ACC112 (cell line): ENCODE measurements at regions not wholly inside any gene's neighbourhood (a gene's known extent, or its start where the extent isn't known, plus 50 kb on each side); places are given as distances from the start of the nearest gene placed in this dataset.

Experiments
- H2AFZ ChIP-seq: fragments of 200-600 bp; sonication (generic); one replicate; pipeline ENCODE4 v1.6.0; 2017; ENCODE audit warnings: antibody characterized with exemption, low read length; ENCODE audit not compliant: unreplicated experiment
- H3K27ac ChIP-seq: fragments of 200-600 bp; sonication (generic); 2 replicates; pipeline ENCODE4 v1.5.1; 2014; ENCODE audit warnings: low read depth, mild to moderate bottlenecking, antibody characterized with exemption, low read length, moderate library complexity
- H3K27me3 ChIP-seq: fragments of 200-600 bp; sonication (generic); 2 replicates; pipeline ENCODE4 v1.6.1; 2014; ENCODE audit warnings: mild to moderate bottlenecking, antibody characterized with exemption, low read length, moderate library complexity, mixed read lengths; ENCODE audit not compliant: insufficient read depth
- H3K36me3 ChIP-seq: fragments of 200-600 bp; sonication (generic); 2 replicates; pipeline ENCODE4 v1.6.1; 2016; ENCODE audit warnings: mild to moderate bottlenecking, antibody characterized with exemption, low read length, moderate library complexity, mixed read lengths; ENCODE audit not compliant: insufficient read depth
- H3K4me1 ChIP-seq: fragments of 200-600 bp; sonication (generic); one replicate; pipeline ENCODE4 v1.6.1; 2016; ENCODE audit warnings: low read length, mixed read lengths; ENCODE audit not compliant: insufficient read depth, unreplicated experiment, control insufficient read depth
- H3K4me3 ChIP-seq: fragments of 200-600 bp; sonication (generic); 2 replicates; pipeline ENCODE4 v1.5.1; 2014; ENCODE audit warnings: mild to moderate bottlenecking, low read depth, low read length
- H3K79me2 ChIP-seq: fragments of 200-600 bp; sonication (generic); one replicate; pipeline ENCODE4 v1.6.0; 2016; ENCODE audit warnings: low read length; ENCODE audit not compliant: control insufficient read depth, unreplicated experiment, insufficient read depth

DNA sequence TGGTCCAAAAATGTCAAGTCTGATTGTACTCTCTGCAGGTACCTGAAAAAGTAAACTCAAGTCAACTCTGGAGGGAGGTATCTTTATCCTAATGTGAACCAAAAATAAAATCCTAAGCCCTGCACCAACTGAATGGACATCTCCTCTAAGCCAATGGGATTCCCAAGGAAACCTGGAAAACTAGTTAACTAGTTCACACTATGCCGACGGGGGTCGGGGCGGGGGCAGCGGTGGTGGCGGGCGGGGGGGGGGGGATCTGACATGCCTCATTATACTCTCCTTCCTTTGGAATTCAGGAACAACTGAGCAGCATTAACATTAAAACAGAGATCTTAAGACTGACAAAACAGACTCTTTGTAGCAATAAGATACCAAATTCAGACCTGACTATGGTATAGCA lies 452.6 kb upstream of the CAMK1G start:
- H3K27me3 ChIP-seq: no peaks in the 10 kb centered on the region
- H3K79me2 ChIP-seq: no peaks in the 10 kb centered on the region
- no peak overlapping the region for H3K4me3 ChIP-seq
- H3K4me1 ChIP-seq: no peaks in the 10 kb centered on the region
- H3K36me3 ChIP-seq: no peaks in the 10 kb centered on the region
- no peak overlapping the region for H2AFZ ChIP-seq
- no peak overlapping the region for H3K27ac ChIP-seq

DNA sequence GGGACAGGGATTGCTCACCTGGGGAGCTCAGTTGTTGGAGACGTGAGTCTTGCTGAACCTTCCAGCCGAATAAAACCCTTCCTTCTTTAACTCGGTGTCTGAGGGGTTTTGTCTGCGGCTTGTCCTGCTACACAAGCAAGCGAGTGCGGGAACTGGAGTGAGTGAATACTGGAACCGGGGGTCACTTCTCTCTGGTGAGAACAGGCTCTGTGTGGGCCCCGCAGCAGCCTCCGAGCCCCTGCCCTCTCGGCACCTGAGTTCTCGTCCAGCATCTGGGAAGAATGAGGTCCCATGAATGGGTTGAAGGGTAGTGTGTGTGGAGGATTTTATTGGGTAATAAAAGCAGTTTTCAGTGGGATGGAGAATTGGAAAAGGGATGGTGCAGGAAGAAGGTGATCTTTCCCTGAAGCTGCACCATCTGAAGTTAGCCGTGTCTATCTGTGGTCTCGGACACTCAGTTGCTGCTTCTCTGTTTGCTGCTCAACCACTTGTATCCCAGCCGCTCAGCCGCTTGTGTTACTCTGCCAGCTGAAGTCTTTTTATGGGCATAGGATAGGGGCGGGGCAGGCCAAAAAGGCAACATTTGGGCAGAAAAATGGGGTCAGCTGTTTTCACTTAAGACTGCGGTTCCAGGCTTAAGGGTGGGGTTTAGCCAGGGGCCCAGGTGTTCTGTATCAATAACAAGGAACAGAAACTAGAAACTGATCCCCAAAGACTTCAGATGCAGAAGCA lies 450.6 kb upstream of the CAMK1G start:
- no peak overlapping the region for H3K4me3 ChIP-seq
- no peak overlapping the region for H3K27ac ChIP-seq
- H3K36me3 ChIP-seq: no peaks in the 10 kb centered on the region
- H3K79me2 ChIP-seq: no peaks in the 10 kb centered on the region
- H2AFZ ChIP-seq: no peak overlapping the region
- H3K4me1 ChIP-seq: no peaks in the 10 kb centered on the region
- no peaks in the 10 kb centered on the region for H3K27me3 ChIP-seq

DNA sequence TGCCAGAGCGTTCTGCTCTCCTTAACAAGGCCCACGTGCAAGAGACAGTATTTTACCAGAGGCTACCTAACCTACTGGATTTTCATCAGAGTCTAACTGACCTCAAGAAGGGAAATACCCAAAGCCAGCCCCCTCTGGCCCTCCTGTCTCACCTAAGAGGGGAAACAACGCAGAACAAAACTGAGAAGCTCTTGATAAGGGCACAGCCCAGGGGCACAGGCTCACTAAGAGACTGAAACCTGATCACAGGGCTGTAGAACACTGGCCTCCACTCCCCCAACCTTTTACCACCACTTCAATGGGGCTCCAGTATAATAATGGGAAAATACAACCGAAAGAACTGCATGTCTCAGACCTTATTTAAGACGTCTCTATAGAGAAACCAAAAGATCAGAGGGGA lies 449.5 kb upstream of the CAMK1G start:
- Histone ChIP-seq H3K27ac (no peak overlapping the region), H3K27me3 (no peaks in the 10 kb centered on the region), H2AFZ (no peak overlapping the region), H3K4me3 (no peak overlapping the region), H3K79me2 (no peaks in the 10 kb centered on the region), H3K4me1 (no peaks in the 10 kb centered on the region), H3K36me3 (no peaks in the 10 kb centered on the region)

DNA sequence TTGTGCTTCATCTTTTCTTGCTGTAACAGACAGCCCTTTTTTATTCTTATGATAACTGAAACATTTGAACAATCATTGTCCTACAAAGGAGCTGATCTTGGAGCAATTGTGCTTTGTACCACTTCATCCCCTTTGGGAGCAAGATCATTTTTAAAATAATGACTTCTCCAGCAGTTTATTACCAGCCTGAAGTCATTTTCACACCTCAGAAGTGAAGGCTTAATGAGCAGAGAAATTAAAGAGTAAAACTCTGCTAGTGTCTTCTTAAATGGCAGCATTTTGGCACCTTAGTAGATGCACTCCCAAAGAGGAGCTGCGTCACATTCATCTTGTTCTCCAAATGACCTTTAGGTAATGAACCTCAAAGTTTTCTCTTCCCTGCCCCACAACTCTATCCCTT lies 439.6 kb upstream of the CAMK1G start:
- no peak overlapping the region for H3K4me3 ChIP-seq
- H3K27me3 ChIP-seq: no peaks in the 10 kb centered on the region
- H2AFZ ChIP-seq: no peak overlapping the region
- H3K4me1 ChIP-seq: no peaks in the 10 kb centered on the region
- no peaks in the 10 kb centered on the region for H3K36me3 ChIP-seq
- H3K79me2 ChIP-seq: no peaks in the 10 kb centered on the region
- H3K27ac ChIP-seq: no peak overlapping the region

DNA sequence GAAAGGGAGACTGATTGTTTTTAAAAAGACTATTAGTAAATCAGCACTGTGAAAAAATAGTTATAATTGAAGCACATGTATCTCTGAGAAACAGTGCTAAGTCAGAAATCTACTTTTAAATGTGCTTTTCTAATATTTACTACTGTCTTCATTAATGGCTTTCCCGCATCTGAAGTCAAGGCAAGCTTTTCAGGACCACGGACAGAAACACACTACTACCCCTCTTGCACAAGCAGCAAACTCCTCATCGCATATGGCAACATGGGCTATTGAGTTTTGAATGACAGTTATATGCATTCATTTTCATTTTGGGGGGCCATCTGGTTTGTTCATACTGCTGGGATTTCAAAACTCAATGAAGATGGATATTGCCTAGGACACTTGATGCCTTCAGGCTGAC lies 433.4 kb upstream of the CAMK1G start:
- no peaks in the 10 kb centered on the region; the same call in 1 of the 2 replicates for H3K27me3 ChIP-seq
- no peak overlapping the region for H2AFZ ChIP-seq
- H3K4me3 ChIP-seq: no peak overlapping the region

DNA sequence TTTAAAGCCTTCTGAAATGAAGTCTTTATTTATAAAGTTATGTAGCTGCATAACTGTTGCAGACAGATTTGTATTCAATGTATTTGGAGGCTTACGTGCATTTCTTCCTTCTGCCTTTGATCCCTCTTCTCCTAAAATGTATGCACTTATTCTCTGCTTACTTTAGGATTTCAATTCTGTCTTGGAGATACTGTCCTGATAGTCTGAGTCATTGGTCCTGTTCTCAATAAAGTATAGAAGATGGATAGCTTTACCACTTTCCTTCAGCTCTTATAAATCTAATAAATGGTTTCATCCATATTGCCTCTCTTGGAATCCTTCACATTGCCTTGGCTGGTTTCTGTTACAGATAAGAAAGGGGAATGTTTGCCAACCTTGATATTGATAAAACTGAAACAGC lies 430.1 kb upstream of the CAMK1G start:
- Histone ChIP-seq H3K4me3 (no peak overlapping the region), H2AFZ (no peak overlapping the region), H3K27ac (no peak overlapping the region), H3K36me3 (no peaks in the 10 kb centered on the region), H3K4me1 (no peaks in the 10 kb centered on the region), H3K27me3 (no peaks in the 10 kb centered on the region; the same call in 1 of the 2 replicates), H3K79me2 (no peaks in the 10 kb centered on the region)

More for the DNA sequence above, 433.4 kb upstream of the CAMK1G start:
- Histone ChIP-seq H3K79me2 (no peaks in the 10 kb centered on the region), H3K27ac (no peak overlapping the region), H3K4me1 (no peaks in the 10 kb centered on the region), H3K36me3 (no peaks in the 10 kb centered on the region)

DNA sequence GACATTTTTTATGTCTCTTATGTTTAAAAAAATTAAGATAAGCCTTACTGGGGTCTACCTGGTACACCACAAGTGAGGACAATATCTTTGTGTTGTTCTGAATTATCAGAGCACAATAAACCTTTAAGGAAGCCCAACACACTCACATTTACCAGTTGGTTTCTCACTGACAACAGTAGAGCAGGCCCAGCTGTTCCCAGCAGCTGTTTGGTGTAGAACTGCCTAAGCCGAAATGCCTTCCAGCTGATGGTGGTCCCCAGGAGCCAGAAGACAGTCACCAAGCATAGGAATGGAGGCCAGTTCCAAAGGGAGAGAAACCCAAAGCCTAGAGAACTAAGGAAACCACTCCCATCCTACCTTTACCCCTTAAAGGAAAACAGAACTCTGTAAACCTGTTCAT lies 428.6 kb upstream of the CAMK1G start:
- no peaks in the 10 kb centered on the region for H3K79me2 ChIP-seq
- no peaks in the 10 kb centered on the region for H3K4me1 ChIP-seq
- H2AFZ ChIP-seq: no peak overlapping the region
- H3K27ac ChIP-seq: no peak overlapping the region
- no peak overlapping the region for H3K4me3 ChIP-seq
- no peaks in the 10 kb centered on the region for H3K36me3 ChIP-seq
- H3K27me3 ChIP-seq: no peaks in the 10 kb centered on the region; the same call in 1 of the 2 replicates

DNA sequence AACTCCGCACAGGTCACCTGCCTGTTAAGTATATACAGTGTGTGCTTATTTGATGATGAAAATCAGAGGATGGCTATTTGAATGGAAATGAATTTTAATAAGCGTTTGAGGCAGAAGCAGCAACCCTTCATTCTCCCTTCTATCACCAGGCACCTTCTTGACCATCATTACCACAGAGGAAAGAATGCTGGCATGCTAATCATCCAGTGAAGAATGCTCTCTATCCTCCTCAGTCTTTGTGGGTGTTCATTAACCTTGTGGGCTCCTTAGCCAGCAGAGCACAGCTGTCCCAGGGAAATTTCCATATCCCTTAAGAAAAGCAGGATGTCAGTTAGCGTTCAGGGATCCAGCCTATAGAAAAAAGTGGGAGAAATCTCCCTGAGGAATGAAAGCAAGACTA lies 428.0 kb upstream of the CAMK1G start:
- Histone ChIP-seq H3K4me3 (peak overlapping the region; percentile 54; the same call in 1 of the 2 replicates), H3K27ac (no peak overlapping the region), H2AFZ (no peak overlapping the region)

DNA sequence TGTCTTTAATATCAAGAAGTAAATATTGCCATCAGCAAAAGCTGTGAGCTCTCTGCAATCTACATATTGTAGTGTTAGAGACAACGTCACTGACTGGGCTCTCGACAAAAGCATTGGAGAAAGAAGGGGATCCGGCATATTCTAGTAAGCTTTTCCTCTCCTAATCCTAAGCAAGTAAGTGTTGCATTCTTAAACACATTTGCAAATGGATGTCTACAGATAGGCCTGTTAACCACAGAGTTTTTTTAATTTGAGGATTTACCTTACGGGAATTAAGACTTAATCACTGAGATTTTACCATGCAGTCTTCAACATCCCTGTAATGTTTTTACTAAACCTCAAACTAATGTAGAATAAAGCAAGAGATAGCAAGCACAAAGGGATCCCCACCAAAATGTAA lies 426.5 kb upstream of the CAMK1G start:
- no peaks in the 10 kb centered on the region for H3K36me3 ChIP-seq
- no peaks in the 10 kb centered on the region; the same call in 1 of the 2 replicates for H3K27me3 ChIP-seq
- no peak overlapping the region for H3K4me3 ChIP-seq
- no peak overlapping the region for H2AFZ ChIP-seq
- H3K4me1 ChIP-seq: no peaks in the 10 kb centered on the region
- H3K27ac ChIP-seq: no peak overlapping the region
- no peaks in the 10 kb centered on the region for H3K79me2 ChIP-seq

More for the DNA sequence above, 428.0 kb upstream of the CAMK1G start:
- Histone ChIP-seq H3K79me2 (no peaks in the 10 kb centered on the region), H3K4me1 (no peaks in the 10 kb centered on the region), H3K36me3 (no peaks in the 10 kb centered on the region), H3K27me3 (no peaks in the 10 kb centered on the region; the same call in 1 of the 2 replicates)

DNA sequence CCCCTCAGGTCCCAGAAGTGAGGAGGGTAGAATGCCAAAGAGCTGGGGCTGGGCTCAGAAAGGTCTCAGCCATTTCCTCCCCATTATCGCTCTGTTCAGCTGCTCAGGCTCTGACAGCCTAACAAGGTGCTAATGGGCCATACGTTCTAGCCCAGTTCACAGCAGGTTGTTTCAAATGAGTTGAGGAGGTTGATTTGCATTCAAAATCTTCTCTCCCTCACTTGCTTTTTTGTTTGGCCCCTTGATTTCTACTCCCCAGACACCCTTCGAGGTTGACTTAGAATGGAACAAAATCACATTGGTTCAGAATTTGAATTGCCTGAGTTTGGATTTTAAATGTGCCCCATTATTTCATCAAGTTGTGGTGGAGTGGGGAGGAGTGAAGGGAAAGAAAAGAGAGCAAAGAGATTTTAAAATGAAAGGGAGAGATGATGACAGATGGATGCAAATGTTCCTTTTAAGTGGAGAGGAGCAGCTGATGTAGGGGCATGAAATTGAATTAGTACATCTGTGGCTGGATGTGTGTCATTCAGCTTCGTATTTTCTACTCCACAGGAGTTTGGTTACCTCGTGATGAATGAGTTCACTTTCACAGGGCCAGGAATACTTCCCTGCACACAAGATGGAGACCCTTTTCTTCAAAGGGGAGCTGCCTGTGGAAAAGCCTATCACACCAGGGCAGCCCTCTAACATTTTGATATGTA lies 425.8 kb upstream of the CAMK1G start:
- Histone ChIP-seq H3K4me3 (no peak overlapping the region), H3K79me2 (no peaks in the 10 kb centered on the region), H3K27ac (no peak overlapping the region), H3K36me3 (no peaks in the 10 kb centered on the region), H3K4me1 (no peaks in the 10 kb centered on the region), H2AFZ (no peak overlapping the region), H3K27me3 (no peaks in the 10 kb centered on the region; the same call in 1 of the 2 replicates)

DNA sequence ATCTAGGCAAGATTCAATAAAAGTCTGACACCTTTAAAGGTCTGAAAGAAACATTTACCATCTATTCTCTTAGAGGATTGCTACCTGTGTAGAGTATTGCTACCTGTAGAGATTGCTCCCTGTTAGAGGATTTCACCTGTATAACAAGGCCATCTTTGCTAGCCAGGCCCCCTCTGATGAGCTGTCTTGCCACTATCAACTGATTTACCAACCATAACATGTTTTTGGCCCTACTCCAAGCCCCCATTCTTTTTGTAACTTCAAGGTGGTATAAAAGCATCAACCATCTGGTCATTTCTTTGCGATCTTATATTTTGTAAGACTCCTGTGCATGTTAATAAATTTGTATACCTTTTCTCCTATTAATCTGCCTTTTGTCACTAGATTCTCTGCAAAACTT lies 424.7 kb upstream of the CAMK1G start:
- no peak overlapping the region for H3K4me3 ChIP-seq
- no peaks in the 10 kb centered on the region for H3K4me1 ChIP-seq
- no peaks in the 10 kb centered on the region for H3K36me3 ChIP-seq
- H3K27me3 ChIP-seq: no peaks in the 10 kb centered on the region
- no peaks in the 10 kb centered on the region for H3K79me2 ChIP-seq
- H2AFZ ChIP-seq: no peak overlapping the region
- no peak overlapping the region for H3K27ac ChIP-seq
